Neural progenitor cell (in vitro differentiated cells): ENCODE measurements at regions not wholly inside any gene's neighbourhood (a gene's known extent, or its start where the extent isn't known, plus 50 kb on each side); places are given as distances from the start of the nearest gene placed in this dataset.

Experiments
- DNase-seq: peaks from one replicate; pipeline ENCODE4 v3.0.0-alpha.2; 2016; ENCODE audit warnings: low spot score
- H2AFZ ChIP-seq: fragments of 200-600 bp; sonication (generic); replicated peaks from 2 replicates; pipeline ENCODE4 v1.6.1; 2016; ENCODE audit warnings: antibody characterized with exemption
- H3F3A ChIP-seq: fragments of 200-600 bp; sonication (generic); 2 replicates; pipeline ENCODE4 v1.6.1; 2016; ENCODE audit warnings: antibody characterized with exemption, low read depth
- H3K27ac ChIP-seq: fragments of 200-600 bp; sonication (generic); 2 replicates; pipeline ENCODE4 v1.5.1; 2016; ENCODE audit warnings: mild to moderate bottlenecking
- H3K27me3 ChIP-seq: fragments of 200-600 bp; sonication (generic); 2 replicates; pipeline ENCODE4 v1.6.1; 2016; ENCODE audit warnings: mild to moderate bottlenecking, moderate library complexity
- H3K36me3 ChIP-seq: fragments of 200-600 bp; sonication (generic); 2 replicates; pipeline ENCODE4 v1.5.1; 2016
- H3K4me1 ChIP-seq: fragments of 200-600 bp; sonication (generic); 2 replicates; pipeline ENCODE4 v1.6.1; 2016; ENCODE audit warnings: mixed run types
- H3K4me2 ChIP-seq: fragments of 200-600 bp; sonication (generic); 2 replicates; pipeline ENCODE4 v1.6.1; 2016
- H3K4me3 ChIP-seq: fragments of 200-600 bp; sonication (generic); 2 replicates; pipeline ENCODE4 v1.5.1; 2016
- H3K79me2 ChIP-seq: fragments of 200-600 bp; sonication (generic); 2 replicates; pipeline ENCODE4 v1.6.1; 2016; ENCODE audit warnings: low read depth
- H3K9ac ChIP-seq: fragments of 200-600 bp; sonication (generic); 2 replicates; pipeline ENCODE4 v1.6.1; 2016
- H3K9me3 ChIP-seq: fragments of 200-600 bp; sonication (generic); 2 replicates; pipeline ENCODE4 v1.5.1; 2016; ENCODE audit warnings: low read depth
- H4K20me1 ChIP-seq: fragments of 200-600 bp; sonication (generic); 2 replicates; pipeline ENCODE4 v1.6.1; 2016; ENCODE audit warnings: low read depth
- H3K27ac Mint-ChIP-seq: 3 replicates; pipeline ENCODE4 v1.8.0; 2021; ENCODE audit warnings: mixed read lengths
- H3K27me3 Mint-ChIP-seq: 2 replicates; pipeline ENCODE4 v1.8.0; 2022; ENCODE audit warnings: low read depth, mild to moderate bottlenecking, inconsistent platforms, moderate library complexity, mixed read lengths; ENCODE audit not compliant: insufficient read depth
- H3K36me3 Mint-ChIP-seq: 3 replicates; pipeline ENCODE4 v1.8.0; 2021; ENCODE audit warnings: mixed read lengths
- H3K4me1 Mint-ChIP-seq: 3 replicates; pipeline ENCODE4 v1.8.0; 2021; ENCODE audit warnings: mixed read lengths
- H3K4me3 Mint-ChIP-seq: 3 replicates; pipeline ENCODE4 v1.8.0; 2021; ENCODE audit warnings: mild to moderate bottlenecking, moderate library complexity, mixed read lengths
- H3K9me3 Mint-ChIP-seq: 3 replicates; pipeline ENCODE4 v1.8.0; 2020; ENCODE audit warnings: mixed read lengths
- CTCF ChIP-seq: fragments of 200-600 bp; sonication (generic); IDR thresholded peaks from 2 replicates; pipeline ENCODE4 v1.5.1; 2017; ENCODE audit warnings: antibody characterized with exemption, mild to moderate bottlenecking
- EZH2 ChIP-seq: fragments of 200-600 bp; sonication (generic); IDR thresholded peaks from 2 replicates; pipeline ENCODE4 v1.6.1; 2017; ENCODE audit warnings: antibody characterized with exemption, mild to moderate bottlenecking, moderate library complexity
- EZH2phosphoT487 ChIP-seq: fragments of 200-600 bp; sonication (generic); IDR thresholded peaks from 2 replicates; pipeline ENCODE4 v1.6.1; 2017; ENCODE audit warnings: antibody characterized with exemption

- no peak overlapping the region for H3K4me3 ChIP-seq
- no peaks in the 10 kb centered on the region for H3K4me1 ChIP-seq
- no peak overlapping the region for H3K27ac ChIP-seq
- no peak overlapping the region for H3K27ac Mint-ChIP-seq
- H3K36me3 Mint-ChIP-seq, result no peaks in the 10 kb centered on the region
- TF ChIP-seq CTCF, result no peak
- no peak for TF ChIP-seq EZH2phosphoT487
- TF ChIP-seq EZH2, result no peak
- H3K9me3 ChIP-seq, result peaks cover 16% of the 10 kb centered on the region
- H3F3A ChIP-seq, result no peaks in the 10 kb centered on the region
- H2AFZ ChIP-seq, result no peak overlapping the region
- H3K36me3 ChIP-seq, result no peaks in the 10 kb centered on the region
- H3K4me1 Mint-ChIP-seq, result no peaks in the 10 kb centered on the region
- no peaks in the 10 kb centered on the region for H3K79me2 ChIP-seq
- H3K27me3 Mint-ChIP-seq, result peaks cover 2% of the 10 kb centered on the region
- no peak overlapping the region for H3K4me2 ChIP-seq
- no peak for DNase-seq
- no peaks in the 10 kb centered on the region for H3K27me3 ChIP-seq
- H3K4me3 Mint-ChIP-seq, result no peak overlapping the region
- H3K9ac ChIP-seq, result no peak overlapping the region
- H3K9me3 Mint-ChIP-seq, result peaks cover 32% of the 10 kb centered on the region
- H4K20me1 ChIP-seq, result no peaks in the 10 kb centered on the region
Measured at GRCh38 chr1:117770981-117771531, 158.4 kb downstream of the GDAP2 start.

- Histone ChIP-seq H3K4me2 (no peak overlapping the region), H3K27ac (no peak overlapping the region), H3F3A (no peaks in the 10 kb centered on the region), H3K27me3 (no peaks in the 10 kb centered on the region), H3K4me1 (no peaks in the 10 kb centered on the region), H4K20me1 (no peaks in the 10 kb centered on the region), H2AFZ (no peak overlapping the region), H3K9ac (no peak overlapping the region), H3K36me3 (no peaks in the 10 kb centered on the region), H3K79me2 (no peaks in the 10 kb centered on the region), H3K9me3 (no peaks in the 10 kb centered on the region), H3K4me3 (no peak overlapping the region)
- H3K4me1 Mint-ChIP-seq, result no peaks in the 10 kb centered on the region
- TF ChIP-seq CTCF (no peak), EZH2phosphoT487 (no peak), EZH2 (no peak)
- H3K36me3 Mint-ChIP-seq, result no peaks in the 10 kb centered on the region
- no peak overlapping the region for H3K4me3 Mint-ChIP-seq
- no peak for DNase-seq
- peaks cover 2% of the 10 kb centered on the region for H3K9me3 Mint-ChIP-seq
- no peak overlapping the region for H3K27ac Mint-ChIP-seq
- no peaks in the 10 kb centered on the region for H3K27me3 Mint-ChIP-seq
Measured at GRCh38 chr1:117779364-117779763, 150.1 kb downstream of the GDAP2 start.

- Mint-ChIP-seq H3K4me1 (no peaks in the 10 kb centered on the region), H3K27ac (no peak overlapping the region), H3K9me3 (no peaks in the 10 kb centered on the region), H3K4me3 (no peak overlapping the region), H3K27me3 (no peaks in the 10 kb centered on the region), H3K36me3 (no peaks in the 10 kb centered on the region)
- Histone ChIP-seq H3F3A (no peaks in the 10 kb centered on the region), H3K4me2 (no peak overlapping the region), H3K27ac (no peak overlapping the region), H3K79me2 (no peaks in the 10 kb centered on the region), H2AFZ (no peak overlapping the region), H3K27me3 (no peaks in the 10 kb centered on the region), H3K36me3 (no peaks in the 10 kb centered on the region), H3K9me3 (no peaks in the 10 kb centered on the region), H3K4me3 (no peak overlapping the region), H3K4me1 (no peaks in the 10 kb centered on the region), H3K9ac (no peak overlapping the region), H4K20me1 (no peaks in the 10 kb centered on the region)
- no peak for TF ChIP-seq EZH2phosphoT487
- TF ChIP-seq CTCF, result no peak
- TF ChIP-seq EZH2, result no peak
- DNase-seq, result no peak
Measured at GRCh38 chr1:117780687-117781475, 148.5 kb downstream of the GDAP2 start.
